HEK293 (cell line): ENCODE measurements at regions not wholly inside any gene's neighbourhood (a gene's known extent, or its start where the extent isn't known, plus 50 kb on each side); places are given as distances from the start of the nearest gene placed in this dataset.

Experiments used
- CTCF ChIA-PET: fragments of 350-600 bp; formaldehyde crosslinking; extraction: SDS; loops from one replicate; lab custom pipeline; 2021; ENCODE audit warnings: antibody characterized with exemption; lab: Yijun Ruan, JAX
- POLR2A ChIA-PET: fragments of 300-600 bp; formaldehyde crosslinking; extraction: SDS; loops from one replicate; lab custom pipeline; 2020; ENCODE audit warnings: antibody characterized with exemption, inconsistent platforms; lab: Yijun Ruan, JAX
- H3K27ac ChIP-seq: fragments of 200-500 bp; sonication (Bioruptor generic); 2 replicates; pipeline ENCODE4 v1.5.1; 2014; ENCODE audit warnings: low read depth, low read length, control low read depth, inconsistent platforms; ENCODE audit errors: extremely low read depth
- H3K36me3 ChIP-seq, 2 experiments: fragments of 200-500 bp in 1 of 2; sonication (Bioruptor generic) in 1 of 2; 1 replicate in 1 of 2; 2 replicates in 1 of 2; pipeline ENCODE4 v1.5.1; 2014 to 2017; ENCODE audit warnings: inconsistent platforms in 2 of 2, low read length in 2 of 2; ENCODE audit not compliant: control insufficient read depth in 2 of 2, insufficient read depth in 1 of 2
- H3K4me1 ChIP-seq: fragments of 200-500 bp; sonication (Bioruptor generic); 2 replicates; pipeline ENCODE4 v1.5.1; 2014; ENCODE audit warnings: mild to moderate bottlenecking, low read length, inconsistent platforms; ENCODE audit not compliant: control insufficient read depth, insufficient read depth
- H3K4me3 ChIP-seq: 2 replicates; pipeline ENCODE4 v1.5.1; 2011; ENCODE audit warnings: low read depth, mild to moderate bottlenecking, control low read depth, low read length, moderate library complexity
- H3K9me3 ChIP-seq: fragments of 200-500 bp; sonication (Bioruptor generic); 2 replicates; pipeline ENCODE4 v1.5.1; 2014; ENCODE audit warnings: low read depth, low read length, inconsistent platforms; ENCODE audit not compliant: control insufficient read depth, insufficient read depth
- MEIS1 ChIP-seq: sonication (generic); formaldehyde crosslinking; IDR thresholded peaks from 2 replicates; pipeline ENCODE4 v1.8.1; 2022; ENCODE audit warnings: missing genetic modification reagents, mild to moderate bottlenecking, borderline replicate concordance
- REST ChIP-seq: fragments of 450-650 bp; formaldehyde crosslinking; IDR thresholded peaks from 2 replicates; pipeline ENCODE4 v1.5.1; 2016; ENCODE audit warnings: missing biosample characterization, missing genetic modification characterization
- SCRT1 ChIP-seq: fragments of 450-650 bp; formaldehyde crosslinking; IDR thresholded peaks from 2 replicates; pipeline ENCODE4 v1.5.1; 2016; ENCODE audit warnings: missing biosample characterization, missing genetic modification characterization, borderline replicate concordance
- SCRT2 ChIP-seq: fragments of 450-650 bp; formaldehyde crosslinking; IDR thresholded peaks from 2 replicates; pipeline ENCODE4 v1.5.1; 2016; ENCODE audit warnings: missing biosample characterization, missing genetic modification characterization
- ZEB2 ChIP-seq: fragments of 450-650 bp; formaldehyde crosslinking; IDR thresholded peaks from 2 replicates; pipeline ENCODE4 v1.5.1; 2016; ENCODE audit warnings: missing biosample characterization, missing genetic modification characterization
- ZNF146 ChIP-seq: fragments of 450-650 bp; formaldehyde crosslinking; IDR thresholded peaks from 2 replicates; pipeline ENCODE4 v1.5.1; 2016; ENCODE audit warnings: missing biosample characterization, missing genetic modification characterization
- ZNF518A ChIP-seq: fragments of 450-650 bp; formaldehyde crosslinking; conservative IDR thresholded peaks from 2 replicates; pipeline ENCODE4 v1.5.1; 2016; ENCODE audit warnings: low read depth, missing biosample characterization, missing genetic modification characterization
- ZNF529 ChIP-seq: fragments of 450-650 bp; formaldehyde crosslinking; IDR thresholded peaks from 2 replicates; pipeline ENCODE4 v1.5.1; 2017; ENCODE audit warnings: missing genetic modification characterization, missing biosample characterization; ENCODE audit not compliant: insufficient replicate concordance
- ZNF610 ChIP-seq: fragments of 450-650 bp; formaldehyde crosslinking; IDR thresholded peaks from 2 replicates; pipeline ENCODE4 v1.5.1; 2016; ENCODE audit warnings: missing biosample characterization, missing genetic modification characterization, borderline replicate concordance
- ZNF639 ChIP-seq: fragments of 450-650 bp; formaldehyde crosslinking; IDR thresholded peaks from 2 replicates; pipeline ENCODE4 v1.5.1; 2016; ENCODE audit warnings: missing biosample characterization, missing genetic modification characterization
- ZNF645 ChIP-seq: fragments of 450-650 bp; formaldehyde crosslinking; IDR thresholded peaks from 2 replicates; pipeline ENCODE4; 2016; ENCODE audit warnings: missing biosample characterization, missing genetic modification characterization

- CTCF ChIA-PET = interaction anchor here (0.8 to 1.0 kb wide), 2 partner anchors 72 to 113 kb away, joined by 3 read pairs; no protein-coding TSS in a partner anchor
- TF ChIP-seq ZEB2 (tag by site-specific recombination) (no peak), ZNF518A (tag by site-specific recombination) (no peak), REST (tag by site-specific recombination) (no peak), ZNF645 (no peak), ZNF146 (tag by site-specific recombination) (no peak), ZNF529 (tag by site-specific recombination) (no peak), MEIS1 (no peak), ZNF639 (tag by site-specific recombination) (no peak)
- TF ChIP-seq, all 188 proteins: peak for 0
- no peak overlapping the region for H3K27ac ChIP-seq
Observed at GRCh38 chr21:29236201-29236600, 62.5 kb upstream of the BACH1 start.

GRCh38 chr21:29237110-29238052 lies 61.3 kb upstream of the BACH1 start:
- H3K9me3 ChIP-seq = no peaks in the 10 kb centered on the region
- POLR2A ChIA-PET = no interaction called here
- peak; percentile 96 for TF ChIP-seq SCRT2 (tag by site-specific recombination)
- TF ChIP-seq ZNF610 (tag by site-specific recombination) = no peak
- TF ChIP-seq SCRT1 (tag by site-specific recombination) = peak; percentile 75
- TF ChIP-seq, all 188 proteins: peak for 2
- H3K36me3 ChIP-seq = no peaks in the 10 kb centered on the region
- no peaks in the 10 kb centered on the region for H3K4me1 ChIP-seq
- CTCF ChIA-PET = interaction anchor here (0.7 to 1.0 kb wide), 2 partner anchors 73 to 147 kb away, joined by 3 to 4 read pairs; no protein-coding TSS in a partner anchor
- no peak overlapping the region for H3K4me3 ChIP-seq
- H3K27ac ChIP-seq = no peak overlapping the region

More at GRCh38 chr21:29236201-29236600, 62.5 kb upstream of the BACH1 start:
- POLR2A ChIA-PET = no interaction called here
- Histone ChIP-seq H3K36me3 (no peaks in the 10 kb centered on the region), H3K9me3 (no peaks in the 10 kb centered on the region), H3K4me1 (no peaks in the 10 kb centered on the region), H3K4me3 (no peak overlapping the region)
